Right renal pelvis (tissue), 4 donors: ENCODE measurements at regions not wholly inside any gene's neighbourhood (a gene's known extent, or its start where the extent isn't known, plus 50 kb on each side); places are given as distances from the start of the nearest gene placed in this dataset.

Experiments
- DNase-seq, 4 donors: peaks; one replicate each; pipeline ENCODE4 v3.0.0-alpha.2; 2013; ENCODE audit warnings: low read depth in 4 of 4, low spot score in 3 of 4, missing footprints in 1 of 4

DNA sequence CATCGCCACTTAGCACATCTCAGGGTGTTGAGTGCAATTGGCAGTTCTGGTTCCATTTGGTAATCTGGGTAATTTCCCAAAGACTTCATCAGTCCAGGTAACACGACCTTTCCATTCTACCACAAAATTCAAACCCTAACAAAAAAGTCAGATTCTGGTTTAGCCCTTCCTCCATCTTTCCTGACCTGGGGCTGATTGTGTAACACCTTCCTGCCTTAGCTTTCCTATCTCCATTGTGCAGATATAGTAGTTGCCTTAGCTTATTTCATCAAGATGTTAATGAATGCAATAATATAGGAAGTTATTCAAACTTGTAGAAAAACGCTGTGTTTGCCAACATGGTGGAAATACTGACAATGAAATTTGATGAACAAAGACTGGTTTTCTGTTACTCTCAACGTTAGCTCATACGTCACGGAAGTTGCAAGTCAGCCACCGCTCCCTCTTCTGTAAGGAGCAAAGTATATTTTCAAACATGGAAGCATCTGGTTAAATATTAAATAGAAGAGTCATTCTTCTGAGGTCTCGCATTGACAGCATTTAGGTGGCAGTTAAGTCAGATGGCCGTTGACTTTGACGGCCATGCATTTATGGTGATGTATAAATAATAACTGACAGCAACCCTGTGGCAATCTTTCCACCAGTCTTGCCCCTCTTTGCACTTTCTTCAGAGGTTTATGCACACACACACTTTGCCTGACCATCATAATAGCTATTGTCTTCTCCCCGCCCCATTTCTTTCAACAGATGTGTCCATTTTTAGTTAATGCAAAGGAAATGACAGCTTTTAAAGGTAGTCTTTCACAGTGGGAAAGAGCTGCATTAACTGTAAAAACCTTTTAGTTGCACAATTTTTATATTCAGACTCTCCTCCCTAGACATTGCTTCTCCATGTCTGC, 205.1 kb upstream of the BMPER start:
- no peak for DNase-seq

DNA sequence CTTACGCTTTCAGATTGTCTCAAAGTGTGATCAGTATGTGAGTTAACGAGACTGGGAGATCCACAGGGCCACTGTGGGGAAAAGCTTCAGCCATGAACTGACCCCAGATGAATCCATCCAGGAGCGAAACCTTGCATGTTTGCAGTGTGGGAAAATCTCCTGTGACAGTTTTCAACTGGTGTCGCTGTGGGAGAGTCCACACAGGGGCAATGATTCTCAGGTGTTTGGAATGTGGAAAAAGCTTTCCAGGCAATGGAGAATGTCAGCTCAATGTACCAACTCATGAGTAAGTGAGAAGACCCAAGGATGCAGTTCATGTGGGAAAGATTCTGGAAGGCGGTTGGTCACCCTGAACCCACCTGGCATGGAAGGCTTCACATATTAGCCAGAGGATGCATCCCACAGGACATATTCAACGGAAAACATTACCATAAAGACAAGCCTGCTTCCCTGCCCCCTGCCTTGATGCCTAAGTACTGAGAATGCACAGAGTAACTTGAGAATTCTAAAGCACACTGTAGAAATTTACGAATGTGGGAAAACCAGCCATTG, 204.1 kb upstream of the BMPER start:
- DNase-seq, result no peak

DNA sequence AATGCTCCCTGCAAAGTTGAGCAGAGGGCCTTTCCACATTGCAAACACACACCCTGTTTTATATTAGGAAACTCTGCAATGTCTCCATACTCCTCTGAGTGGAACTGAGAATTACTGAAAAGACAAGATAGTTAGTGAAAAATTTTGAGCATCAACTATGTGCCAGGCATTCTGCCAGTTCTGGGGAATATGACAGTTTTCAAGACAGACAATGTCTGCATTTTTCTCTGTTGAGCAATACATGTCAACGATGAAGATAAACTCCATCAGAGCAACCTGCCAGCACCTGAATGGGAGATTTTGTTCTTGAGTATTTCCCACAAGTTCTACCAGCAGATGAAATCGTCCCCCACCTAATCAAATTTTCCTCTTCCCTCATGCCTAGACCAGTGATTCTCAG, 203.4 kb upstream of the BMPER start:
- no peak for DNase-seq

DNA sequence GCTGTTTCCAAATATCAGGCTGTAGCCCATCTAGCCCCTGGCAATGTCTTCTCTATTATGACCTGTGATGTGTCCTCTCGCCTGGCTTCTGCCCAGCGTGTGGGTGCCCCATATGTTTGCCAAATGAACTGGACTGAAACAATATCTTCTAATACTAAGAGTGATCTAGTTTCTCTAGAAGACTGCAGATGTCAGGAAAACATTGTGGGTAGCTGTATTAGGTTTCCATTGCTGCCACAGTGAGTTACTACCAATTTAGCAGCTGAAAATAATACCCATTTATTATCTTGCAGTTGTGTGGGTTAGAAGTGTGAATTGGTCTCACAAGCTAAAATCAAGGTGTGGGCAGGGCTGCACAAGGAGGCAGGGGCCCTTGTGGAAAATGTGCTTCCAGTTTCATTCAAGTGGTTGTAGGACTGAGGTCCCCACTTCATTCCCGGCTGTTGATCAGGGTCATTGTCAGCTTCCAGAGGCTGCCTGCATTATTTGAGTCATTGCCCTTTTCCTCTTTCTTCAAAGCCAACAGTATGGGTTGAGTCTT, 202.8 kb upstream of the BMPER start:
- no peak for DNase-seq

DNA sequence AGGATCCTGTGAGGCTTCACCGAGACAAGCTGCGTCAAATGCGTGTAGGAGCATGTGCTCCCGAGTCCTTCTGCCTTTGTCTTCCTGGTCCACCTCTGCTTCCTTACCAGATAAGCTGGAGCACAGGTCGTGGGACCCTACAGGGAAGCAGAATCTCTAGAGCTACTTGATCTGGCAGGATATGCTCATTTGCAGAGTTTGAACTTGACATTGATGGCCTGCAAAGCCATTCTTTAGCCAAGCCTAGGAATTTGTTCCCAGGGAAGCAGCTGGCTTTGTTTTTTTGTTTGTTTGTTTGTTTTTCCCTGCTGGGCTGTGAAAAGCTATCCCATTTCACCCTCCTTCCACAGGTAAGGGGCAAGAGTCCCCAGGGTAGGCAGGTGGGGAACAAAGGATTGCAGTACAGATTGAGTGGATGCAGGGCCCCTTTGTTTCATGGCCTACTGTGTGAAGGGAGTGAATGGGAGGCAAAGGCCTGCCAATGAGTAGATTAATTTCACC, 200.0 kb upstream of the BMPER start:
- DNase-seq, result no peak

DNA sequence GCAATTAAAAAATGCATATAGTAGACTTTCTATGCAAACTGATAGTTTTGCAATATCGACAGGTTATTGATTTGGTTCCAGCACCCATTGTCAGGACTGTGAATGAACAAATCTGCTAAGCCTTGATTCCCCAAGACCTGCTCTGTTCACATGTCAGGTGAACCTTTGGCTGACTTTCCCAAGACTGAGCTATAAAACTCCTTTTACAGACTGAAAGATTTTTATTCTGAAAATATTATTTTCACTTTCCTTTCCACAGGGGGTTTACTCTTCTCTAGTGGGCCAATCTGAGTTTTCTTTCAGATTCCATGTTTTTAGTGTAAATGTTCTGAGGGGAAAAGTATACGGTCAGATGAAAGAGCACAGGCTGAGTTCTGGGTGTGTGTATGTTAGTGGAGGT, 199.2 kb upstream of the BMPER start:
- DNase-seq, result no peak

DNA sequence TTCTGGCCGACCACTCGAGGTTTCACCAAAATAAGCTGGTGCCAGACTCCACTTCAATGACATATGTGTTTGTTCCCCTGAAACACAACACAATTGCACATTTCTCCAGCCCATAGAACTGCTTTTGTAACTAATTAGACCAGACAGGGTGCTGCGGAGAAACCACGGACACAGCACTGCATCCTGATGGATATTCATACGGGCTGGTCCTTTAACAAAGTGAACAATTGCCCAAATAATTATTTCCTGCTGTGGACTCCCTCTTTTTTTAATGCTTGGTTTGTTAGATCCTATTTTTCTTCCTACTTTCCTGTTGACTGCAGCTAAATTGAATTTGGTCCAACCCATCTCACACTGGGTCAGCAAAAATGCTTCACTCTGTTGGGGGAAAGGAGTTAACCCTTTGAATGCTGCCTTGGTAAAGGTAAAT, 198.6 kb upstream of the BMPER start:
- no peak for DNase-seq

DNA sequence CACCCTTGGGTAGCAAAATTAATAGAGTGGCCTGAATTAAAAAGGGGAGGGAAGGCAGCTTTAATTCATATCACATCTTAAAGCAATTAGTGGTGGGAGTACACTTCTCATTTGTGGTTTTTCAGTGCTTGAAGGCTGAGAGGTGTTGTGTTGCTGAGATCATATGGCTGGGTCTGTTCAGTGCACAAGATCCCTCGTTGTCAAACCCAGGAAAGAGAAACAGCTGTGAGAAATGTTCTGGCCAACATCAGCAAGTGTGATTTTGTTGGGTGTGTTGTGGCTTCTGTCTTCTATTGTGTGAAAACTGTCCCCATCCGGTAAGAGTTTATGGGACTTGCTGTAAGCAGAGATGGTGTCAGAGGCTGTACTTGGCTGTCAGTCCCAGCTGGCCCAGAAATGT, 197.9 kb upstream of the BMPER start:
- no peak for DNase-seq

DNA sequence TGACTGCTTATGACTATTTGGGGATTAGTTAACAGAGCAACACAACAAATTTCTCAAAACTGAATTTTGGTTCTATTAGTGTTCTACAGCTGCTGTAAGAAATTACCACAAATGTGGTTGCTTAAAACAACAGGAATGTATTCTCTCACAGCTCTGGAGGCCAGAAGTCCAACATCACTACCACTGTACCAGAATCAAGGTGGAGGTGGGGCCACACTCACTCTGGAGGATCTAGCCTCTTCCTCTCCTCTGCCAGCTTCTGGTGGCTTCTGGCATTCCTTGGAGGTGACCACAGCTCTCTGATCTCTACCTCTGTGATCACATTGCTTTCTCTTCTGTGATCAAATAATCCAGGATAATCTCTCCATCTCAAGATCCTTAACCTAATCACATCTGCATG, 194.7 kb upstream of the BMPER start:
- DNase-seq, result no peak

DNA sequence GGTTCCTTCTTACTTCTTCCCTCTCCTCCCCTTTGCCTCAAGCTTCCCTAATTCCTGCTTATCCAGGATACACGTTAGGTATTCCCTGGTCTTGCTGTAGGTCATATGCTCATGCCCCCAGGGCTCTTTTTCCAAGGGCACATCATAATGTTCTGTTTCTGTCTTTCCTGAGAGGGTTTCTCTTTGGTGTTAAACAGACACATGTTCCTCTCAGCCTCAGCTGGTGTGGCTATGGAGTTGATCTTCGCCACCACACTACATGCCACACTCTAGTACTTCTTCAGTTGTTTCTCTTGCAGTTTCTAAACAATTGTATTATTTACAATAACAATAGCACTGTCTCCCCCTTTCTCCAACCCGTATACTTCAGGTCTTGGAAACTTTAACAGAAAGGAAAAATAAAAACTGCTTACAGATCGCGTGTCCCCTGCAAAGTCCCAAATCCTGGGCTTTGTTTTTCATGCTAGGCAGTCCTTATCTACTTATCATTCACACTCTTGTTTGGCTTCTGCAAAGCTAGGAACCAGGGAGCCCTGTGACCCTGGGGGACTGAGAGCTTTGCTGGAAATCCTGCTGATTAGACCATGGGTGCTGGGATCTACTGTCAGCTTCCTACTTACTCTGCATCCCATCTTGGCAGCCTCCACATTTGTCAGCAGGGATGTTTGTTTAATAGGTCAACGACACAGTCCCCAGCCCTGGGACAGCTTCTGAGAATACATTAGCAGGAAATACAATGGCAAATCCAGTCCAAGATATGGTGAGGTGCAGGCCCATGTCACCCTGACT, 193.9 kb upstream of the BMPER start:
- no peak for DNase-seq

DNA sequence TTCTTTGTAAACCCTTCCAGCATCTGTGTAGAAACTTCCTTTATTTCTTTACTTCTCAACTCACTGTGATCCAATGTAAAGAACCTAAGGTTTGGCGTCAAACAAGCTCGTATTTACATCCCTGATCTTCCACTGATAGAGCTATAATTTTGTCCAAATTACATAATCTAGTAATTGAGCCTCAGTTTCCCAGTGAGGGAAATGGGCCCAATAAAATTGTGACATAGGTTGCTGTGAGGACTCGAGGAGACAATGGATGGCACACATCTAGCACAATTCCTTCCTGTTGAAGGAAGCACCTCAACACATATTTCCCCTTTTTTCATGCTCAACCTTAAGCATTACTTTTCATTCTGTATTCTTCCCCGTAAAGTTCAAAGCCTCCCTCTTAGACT, 193.3 kb upstream of the BMPER start:
- DNase-seq, result no peak

DNA sequence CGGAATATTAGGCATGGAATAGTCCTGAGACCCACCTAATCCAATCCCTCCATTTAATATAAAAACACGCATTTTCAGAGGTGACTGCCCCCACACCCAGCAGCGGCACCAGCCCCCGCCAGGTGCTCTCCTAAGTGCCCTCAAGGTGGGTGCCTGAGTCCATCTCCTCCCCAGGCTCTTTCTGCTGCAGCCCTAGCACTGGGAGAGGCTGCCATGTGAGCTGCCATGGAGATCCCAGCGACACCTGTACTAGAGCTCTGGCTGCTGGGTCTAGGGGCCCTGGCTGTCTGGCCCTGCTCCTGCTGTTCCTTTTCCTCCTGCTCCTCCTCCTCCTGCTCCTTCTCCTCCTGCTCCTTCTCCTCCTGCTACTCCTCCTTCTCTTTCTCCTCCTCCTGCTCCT, 191.1 kb upstream of the BMPER start:
- no peak for DNase-seq

DNA sequence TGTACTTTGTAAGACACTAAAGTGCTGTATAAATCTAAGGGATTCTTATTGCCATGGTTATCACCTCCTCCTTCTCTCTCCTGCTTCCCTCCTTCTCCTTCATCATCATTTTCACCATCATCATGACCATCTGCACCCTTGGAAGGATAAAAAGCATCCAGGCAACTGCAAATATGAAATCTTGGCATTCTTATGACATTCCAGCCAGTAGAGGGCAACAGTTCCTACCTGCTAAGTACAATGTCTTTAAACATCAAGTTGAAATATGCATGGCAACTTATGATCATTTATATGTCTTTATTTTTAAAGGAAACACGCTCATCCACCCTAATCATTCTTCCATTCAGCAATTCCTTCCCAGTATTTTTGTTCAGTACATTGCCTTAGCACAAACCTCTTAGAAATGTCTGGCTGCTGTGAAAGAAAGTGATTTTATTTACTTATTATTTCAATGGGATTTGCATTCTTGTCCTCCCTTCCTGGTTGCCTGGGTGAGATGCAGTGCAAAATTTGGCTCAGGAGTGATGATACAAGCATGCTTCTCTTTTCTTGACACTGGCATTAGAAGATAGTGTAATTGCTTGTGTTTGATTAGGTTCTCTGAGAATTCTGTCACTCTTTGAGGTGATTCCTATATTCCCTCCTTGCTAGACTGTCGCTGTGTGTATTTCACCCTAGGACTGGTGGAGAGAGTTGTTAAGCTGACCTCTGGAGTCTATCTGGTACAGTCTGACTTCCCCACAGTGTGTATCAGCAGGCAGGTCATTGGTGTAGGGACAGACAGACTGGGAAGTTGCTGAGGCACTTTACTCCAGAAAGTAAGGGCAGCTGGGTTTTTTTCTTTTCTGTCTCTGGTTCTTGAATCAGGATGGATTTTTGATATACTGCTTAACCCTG, 188.5 kb upstream of the BMPER start:
- DNase-seq, result no peak

DNA sequence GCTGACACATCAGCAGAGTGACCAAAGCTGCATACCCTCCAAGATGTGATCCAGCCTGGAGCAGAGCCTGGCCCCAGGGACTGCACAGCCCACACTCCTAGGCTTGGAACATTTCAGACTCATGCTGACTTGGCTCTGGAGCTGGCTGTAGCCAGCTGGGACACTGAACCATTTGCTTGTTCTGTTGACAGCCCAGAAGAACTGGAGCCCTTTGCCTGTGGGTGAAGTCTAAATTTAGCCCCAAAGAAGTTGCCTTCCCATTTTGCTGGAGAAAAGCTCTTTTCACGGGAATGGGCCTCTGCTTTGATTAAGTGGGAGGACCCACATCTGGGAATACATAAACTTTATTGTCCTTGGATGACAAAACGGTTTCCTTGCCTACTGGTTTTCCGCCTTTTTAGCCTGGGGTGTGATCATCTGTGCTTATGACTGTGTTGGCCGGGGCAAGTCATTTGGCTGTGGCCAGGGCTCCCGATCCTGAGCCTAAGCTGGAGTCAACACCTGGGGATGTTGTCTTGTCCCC, 186.2 kb upstream of the BMPER start:
- no peak for DNase-seq

DNA sequence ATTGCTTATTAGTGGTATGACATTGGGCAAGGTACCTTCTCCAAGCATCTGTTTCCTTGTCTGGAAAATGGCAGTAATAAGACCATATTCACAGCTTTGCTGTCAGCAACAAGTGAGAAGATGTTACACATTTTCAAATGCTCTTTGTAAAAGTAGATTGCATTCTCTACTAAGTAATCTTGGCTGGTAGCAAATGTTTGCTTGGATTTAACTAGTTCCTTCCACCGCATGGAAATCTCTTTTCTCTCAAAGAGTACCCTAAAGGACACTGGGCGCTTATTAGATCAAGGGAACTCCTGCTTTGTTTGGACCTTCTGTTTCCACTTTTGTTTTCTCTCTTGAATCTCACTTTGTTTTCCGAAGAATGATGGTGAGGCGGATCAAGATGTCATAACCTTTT, 185.2 kb upstream of the BMPER start:
- DNase-seq, result no peak

DNA sequence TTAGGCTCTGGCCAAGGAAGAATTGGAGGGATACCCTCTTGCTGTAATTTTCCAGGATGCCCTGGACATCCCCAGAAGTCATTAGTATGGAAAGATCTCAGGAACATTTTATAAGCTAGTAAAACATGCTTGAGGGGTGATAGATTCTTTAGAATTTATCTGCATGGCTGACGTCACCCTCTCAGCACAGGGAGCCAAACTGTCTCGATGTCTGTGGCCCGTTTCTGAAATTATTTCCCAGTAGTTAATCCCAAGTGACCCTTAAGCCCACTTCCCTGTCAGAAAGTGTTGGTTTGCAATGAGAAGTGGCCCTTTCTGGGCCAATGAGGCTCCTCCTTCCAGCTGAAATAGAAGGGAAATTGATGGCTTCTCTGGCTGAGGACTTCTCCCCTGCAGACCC, 184.5 kb upstream of the BMPER start:
- no peak for DNase-seq

DNA sequence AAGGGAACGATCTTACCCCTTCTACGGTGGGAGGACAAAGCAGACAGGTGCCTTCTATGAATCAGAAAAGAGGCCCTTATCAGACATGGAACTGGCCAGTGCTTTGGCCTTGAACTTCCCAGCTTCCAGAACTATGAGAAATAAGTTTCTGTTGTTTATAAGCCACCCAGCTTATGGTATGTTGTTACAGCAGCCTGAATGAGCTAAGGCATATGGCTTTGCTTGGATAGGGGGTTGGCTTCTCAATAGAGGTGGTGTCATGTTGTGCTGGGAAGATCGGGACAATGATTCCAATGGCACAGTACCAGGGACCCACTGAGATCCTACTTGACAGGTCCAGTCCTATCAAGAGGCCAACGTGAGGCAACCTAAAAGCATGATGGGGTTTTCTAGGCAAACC, 183.4 kb upstream of the BMPER start:
- no peak for DNase-seq

DNA sequence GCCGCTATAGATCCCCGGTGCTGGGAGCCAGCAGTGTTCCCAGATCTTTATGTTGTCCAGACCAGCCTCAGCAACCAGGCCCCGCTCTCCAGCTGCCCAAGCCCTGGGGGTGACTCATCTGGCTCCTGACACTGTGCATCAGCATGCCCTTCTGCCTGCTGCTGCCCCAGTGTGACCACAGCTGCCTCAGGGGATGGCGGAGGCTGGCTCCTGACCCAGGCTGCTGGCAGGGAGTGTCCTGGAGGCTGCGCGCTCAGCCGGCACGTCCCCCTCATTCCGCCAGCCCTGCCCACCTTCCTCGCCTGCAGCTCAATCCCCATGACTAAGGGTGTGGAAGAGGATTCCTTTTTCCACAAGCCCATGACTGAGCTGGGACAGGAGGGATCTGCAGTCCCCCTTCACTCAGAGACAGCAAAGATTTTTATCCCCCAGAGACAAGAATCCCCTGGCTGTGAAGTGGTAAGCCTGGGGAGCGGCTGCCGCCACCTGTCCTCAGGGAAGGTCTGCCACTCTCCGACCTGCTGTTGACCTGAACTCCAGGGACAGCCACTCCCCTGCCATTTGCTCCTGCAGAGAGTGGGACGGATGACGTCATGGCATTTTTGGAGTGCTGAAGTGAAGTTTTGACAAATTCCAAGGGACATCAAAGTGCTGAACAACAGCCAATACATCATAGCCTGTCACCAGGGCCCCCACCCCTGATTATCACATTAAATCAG, 182.8 kb upstream of the BMPER start:
- DNase-seq, result no peak

DNA sequence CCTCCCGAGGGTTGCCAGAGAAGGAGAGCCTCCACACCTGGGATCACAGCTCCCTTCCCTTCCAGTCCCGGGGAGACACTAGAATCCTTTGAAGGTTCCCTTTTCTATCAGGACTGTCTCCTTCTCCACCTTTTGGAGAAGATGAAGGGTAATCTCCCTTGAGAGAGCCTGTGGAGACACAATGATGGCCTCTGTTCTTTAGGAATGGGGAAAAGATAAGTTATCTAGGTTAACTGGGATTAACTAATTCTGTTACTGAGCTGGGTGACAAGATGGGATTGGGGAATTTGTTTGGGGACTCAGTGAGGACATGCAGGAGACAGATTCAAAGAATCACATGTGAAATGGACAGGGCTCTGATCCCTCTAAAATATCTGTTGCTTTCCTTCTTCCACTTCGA, 181.1 kb upstream of the BMPER start:
- no peak for DNase-seq
